ENCODE measurements at regions not wholly inside any gene's neighbourhood (a gene's known extent, or its start where the extent isn't known, plus 50 kb on each side); places are given as distances from the start of the nearest gene placed in this dataset.

- Histone ChIP-seq H3K4me2 (replicated peaks; ENCODE audit: extremely low read depth, low read length, poor library complexity, severe bottlenecking) (no peak overlapping the region), H3K4me1 (ENCODE audit: control insufficient read depth in 1 of 2, insufficient read depth in 2 of 2, low read length in 2 of 2) (peaks cover 9 to 27% of the 10 kb centered on the region in 2 donors), H3K4me3 (replicated peaks in 1 of 3; ENCODE audit: low read depth in 2 of 3, low read length in 3 of 3) (no peak overlapping the region), H3K79me2 (ENCODE audit: insufficient read depth, low read length) (no peaks in the 10 kb centered on the region), H3K9ac (ENCODE audit: insufficient read depth, low read length, poor library complexity, severe bottlenecking) (no peak overlapping the region), H3K36me3 (replicated peaks in 1 of 2; ENCODE audit: control insufficient read depth in 1 of 2, insufficient read depth in 2 of 2, low read length in 2 of 2) (no peaks in the 10 kb centered on the region), H3K27ac (ENCODE audit: low read depth in 1 of 2, low read length in 2 of 2) (no peak overlapping the region), H2AFZ (ENCODE audit: insufficient read depth, low read depth, low read length, poor library complexity, severe bottlenecking) (no peak overlapping the region), H3K9me3 (replicated peaks in 1 of 2; ENCODE audit: control insufficient read depth in 1 of 2, insufficient read depth in 1 of 2, low read length in 2 of 2) (no peaks in the 10 kb centered on the region), H3K27me3 (ENCODE audit: control insufficient read depth in 2 of 2, insufficient read depth in 2 of 2, low read length in 2 of 2) (no peaks in the 10 kb centered on the region), H4K20me1 (ENCODE audit: insufficient read depth, low read length) (no peaks in the 10 kb centered on the region)
- no peak for TF ChIP-seq CTCF (IDR thresholded peaks at IDR 0.05)
- H3K4me3 Mint-ChIP-seq = no peak overlapping the region
- no peaks in the 10 kb centered on the region for H3K9me3 Mint-ChIP-seq
- H3K27ac Mint-ChIP-seq = no peak overlapping the region
- peaks cover 0 to 2% of the 10 kb centered on the region in 2 donors for H3K36me3 Mint-ChIP-seq
- peaks cover 2 to 11% (median 2%) of the 10 kb centered on the region in 3 donors for H3K27me3 Mint-ChIP-seq (ENCODE audit: low read depth in 3 of 3)
- 100% methylated on average over 1 of the region's 4 CpGs for WGBS (ENCODE audit: insufficient coverage)
- peaks cover 28% of the 10 kb centered on the region for H3K4me1 Mint-ChIP-seq
- DNase-seq = peak in 2 of 3 donors; percentile 11 to 12
- intact Hi-C loops (cut with micrococcal nuclease) = no loop called here
Observed at GRCh38 chr3:27630885-27631284, 91.2 kb downstream of the EOMES start.

- no peak overlapping the region for H2AFZ ChIP-seq (ENCODE audit: insufficient read depth, low read depth, low read length, poor library complexity, severe bottlenecking)
- Mint-ChIP-seq H3K27ac (no peak overlapping the region), H3K4me1 (peaks cover 36% of the 10 kb centered on the region), H3K4me3 (no peak overlapping the region), H3K9me3 (no peaks in the 10 kb centered on the region), H3K27me3 (ENCODE audit: low read depth in 3 of 3) (peaks cover 2 to 11% (median 5%) of the 10 kb centered on the region in 3 donors), H3K36me3 (peaks cover 0 to 4% of the 10 kb centered on the region in 2 donors)
- intact Hi-C loops (cut with micrococcal nuclease) = no loop called here
- no peak overlapping the region for H3K27ac ChIP-seq (ENCODE audit: low read depth in 1 of 2, low read length in 2 of 2)
- no peaks in the 10 kb centered on the region for H4K20me1 ChIP-seq (ENCODE audit: insufficient read depth, low read length)
- no peak overlapping the region for H3K9ac ChIP-seq (ENCODE audit: insufficient read depth, low read length, poor library complexity, severe bottlenecking)
- no peak overlapping the region for H3K4me3 ChIP-seq (replicated peaks in 1 of 3; ENCODE audit: low read depth in 2 of 3, low read length in 3 of 3)
- no peaks in the 10 kb centered on the region for H3K79me2 ChIP-seq (ENCODE audit: insufficient read depth, low read length)
- TF ChIP-seq CTCF (IDR thresholded peaks at IDR 0.05) = no peak
- H3K4me1 ChIP-seq (ENCODE audit: control insufficient read depth in 1 of 2, insufficient read depth in 2 of 2, low read length in 2 of 2) = peaks cover 9 to 34% of the 10 kb centered on the region in 2 donors
- H3K9me3 ChIP-seq (replicated peaks in 1 of 2; ENCODE audit: control insufficient read depth in 1 of 2, insufficient read depth in 1 of 2, low read length in 2 of 2) = no peaks in the 10 kb centered on the region
- H3K27me3 ChIP-seq (ENCODE audit: control insufficient read depth in 2 of 2, insufficient read depth in 2 of 2, low read length in 2 of 2) = no peaks in the 10 kb centered on the region
- WGBS (ENCODE audit: insufficient coverage) = no CpG with 5 or more reads among the region's 2 CpGs
- no peaks in the 10 kb centered on the region for H3K36me3 ChIP-seq (replicated peaks in 1 of 2; ENCODE audit: control insufficient read depth in 1 of 2, insufficient read depth in 2 of 2, low read length in 2 of 2)
- H3K4me2 ChIP-seq (replicated peaks; ENCODE audit: extremely low read depth, low read length, poor library complexity, severe bottlenecking) = no peak overlapping the region
- no peak for DNase-seq
Observed at GRCh38 chr3:27629366-27629765, 92.8 kb downstream of the EOMES start.
